ENCODE measurements at regions not wholly inside any gene's neighbourhood (a gene's known extent, or its start where the extent isn't known, plus 50 kb on each side); places are given as distances from the start of the nearest gene placed in this dataset.

- TF ChIP-seq CTCF (conservative IDR thresholded peaks at IDR 0.05; ENCODE audit: low read depth, low read length) (no peak), POLR2A (IDR thresholded peaks at IDR 0.05; ENCODE audit: low read depth, low read length) (no peak), CEBPB (IDR thresholded peaks at IDR 0.05; ENCODE audit: low read depth, low read length) (no peak), CHD1 (IDR thresholded peaks at IDR 0.05; ENCODE audit: low read depth, low read length) (no peak), MAFK (IDR thresholded peaks at IDR 0.05; ENCODE audit: low read depth, low read length) (no peak), RAD21 (IDR thresholded peaks at IDR 0.05; ENCODE audit: low read length) (no peak), SMC3 (IDR thresholded peaks at IDR 0.05; ENCODE audit: low read depth, low read length) (no peak), USF2 (IDR thresholded peaks at IDR 0.05; ENCODE audit: low read depth, low read length) (no peak)
Measured at GRCh38 chr10:36373424-36374096, 731.5 kb upstream of the FZD8 start.

Measured in IMR-90 (cell line).